ENCODE measurements at regions not wholly inside any gene's neighbourhood (a gene's known extent, or its start where the extent isn't known, plus 50 kb on each side); places are given as distances from the start of the nearest gene placed in this dataset.
"Not testable (repeated sequence)": the region's sequence is repeated elsewhere in the genome, so short reads cannot be mapped to it uniquely, and the experiment has no call there.

DNA sequence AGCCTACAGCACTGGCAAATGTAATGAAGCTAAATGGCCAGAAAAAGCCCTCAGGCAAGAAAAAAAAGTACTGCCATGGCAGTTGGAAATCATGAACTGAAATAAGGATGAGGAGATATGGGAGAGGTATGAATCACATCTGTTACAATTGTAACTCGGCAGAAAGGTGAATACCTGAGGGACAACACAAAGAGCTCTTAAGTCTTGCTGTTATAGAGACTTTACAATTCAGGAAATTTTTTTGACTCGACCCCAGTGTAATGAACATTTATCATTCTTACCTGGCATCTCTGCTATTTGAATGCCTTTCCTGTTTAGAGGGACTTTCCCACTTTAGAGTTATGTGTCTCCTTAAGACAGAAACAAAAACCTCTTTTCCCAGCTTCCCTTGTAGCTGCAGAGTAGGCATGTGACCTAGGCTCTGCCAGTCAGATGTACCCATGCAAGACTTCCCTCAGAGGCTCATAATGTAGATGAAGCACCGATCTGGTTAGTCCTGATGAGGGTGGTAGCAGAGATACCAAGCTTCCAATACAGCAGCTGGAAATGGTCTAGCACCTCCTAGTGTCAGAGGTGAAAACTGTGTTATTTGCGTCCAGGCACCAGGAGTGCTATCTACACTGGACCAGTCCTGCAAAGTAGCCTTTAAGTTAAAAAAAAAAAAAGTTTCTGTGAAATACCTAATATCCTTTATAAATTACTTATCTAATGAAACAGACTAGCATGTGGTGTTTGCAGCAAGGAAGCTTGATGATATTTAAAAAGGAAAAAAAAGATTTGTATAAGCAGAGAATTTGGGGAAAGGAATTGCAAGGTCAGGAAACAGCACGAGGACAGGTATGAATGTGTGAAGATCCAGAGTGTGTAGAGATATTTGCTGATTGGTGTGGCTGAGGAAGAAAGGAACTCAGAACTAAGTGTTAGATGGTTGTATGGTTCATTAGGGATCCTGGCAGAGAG, 146.9 kb upstream of the SLC1A3 start:
- FAIRE-seq (no peak), DNase-seq (ENCODE audit: low spot score in 2 of 2) (no peak)

DNA sequence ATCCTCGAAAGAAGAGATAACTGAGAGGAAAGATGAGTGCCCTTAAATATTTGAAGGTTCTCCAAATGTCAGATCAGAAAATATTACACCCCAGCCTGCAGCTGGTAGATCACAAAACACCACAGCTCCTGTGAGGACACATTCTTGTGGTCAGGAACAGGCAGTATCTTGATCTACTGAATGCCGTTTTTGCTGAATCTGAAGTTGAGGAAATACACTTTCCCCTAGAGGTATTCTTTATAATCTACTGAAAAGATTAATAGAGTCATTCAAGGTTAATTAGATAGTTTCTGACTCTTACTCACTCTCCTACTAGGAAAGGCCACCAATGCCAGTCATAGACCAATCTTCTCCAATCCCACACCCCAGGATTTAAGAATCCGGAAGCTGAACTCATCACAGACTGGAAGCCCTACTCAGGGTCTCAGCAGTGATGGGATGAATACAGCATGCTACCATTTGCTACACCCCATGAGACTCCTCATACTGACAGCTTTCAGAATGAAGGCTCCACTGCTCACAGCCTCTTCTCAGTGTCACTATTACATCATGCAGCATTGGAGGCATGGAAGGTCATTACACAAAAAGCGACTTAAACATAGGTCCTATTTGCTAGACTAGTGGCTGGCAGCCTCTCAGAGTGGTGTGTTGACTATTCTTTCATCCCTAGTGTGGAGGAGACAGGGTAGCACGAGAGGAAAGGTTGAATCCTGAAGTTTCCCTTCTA, 143.9 kb upstream of the SLC1A3 start:
- FAIRE-seq (no peak), DNase-seq (ENCODE audit: low spot score in 2 of 2) (no peak)

DNA sequence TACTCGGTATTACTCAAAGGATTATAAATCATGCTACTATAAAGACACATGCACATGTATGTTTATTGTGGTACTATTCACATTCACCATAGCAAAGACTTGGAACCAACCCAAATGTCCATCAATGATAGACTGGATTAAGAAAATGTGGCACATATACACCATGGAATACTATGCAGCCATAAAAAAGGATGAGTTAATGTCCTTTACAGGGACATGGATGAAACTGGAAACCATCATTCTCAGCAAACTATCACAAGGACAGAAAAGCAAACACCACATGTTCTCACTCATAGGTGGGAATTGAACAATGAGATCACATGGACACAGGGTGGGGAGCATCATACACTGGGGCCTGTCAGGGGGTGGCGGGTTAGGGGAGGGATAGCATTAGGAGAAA, 130.5 kb upstream of the SLC1A3 start:
- not testable (repeated sequence) for FAIRE-seq; DNase-seq (ENCODE audit: low spot score in 2 of 2)

DNA sequence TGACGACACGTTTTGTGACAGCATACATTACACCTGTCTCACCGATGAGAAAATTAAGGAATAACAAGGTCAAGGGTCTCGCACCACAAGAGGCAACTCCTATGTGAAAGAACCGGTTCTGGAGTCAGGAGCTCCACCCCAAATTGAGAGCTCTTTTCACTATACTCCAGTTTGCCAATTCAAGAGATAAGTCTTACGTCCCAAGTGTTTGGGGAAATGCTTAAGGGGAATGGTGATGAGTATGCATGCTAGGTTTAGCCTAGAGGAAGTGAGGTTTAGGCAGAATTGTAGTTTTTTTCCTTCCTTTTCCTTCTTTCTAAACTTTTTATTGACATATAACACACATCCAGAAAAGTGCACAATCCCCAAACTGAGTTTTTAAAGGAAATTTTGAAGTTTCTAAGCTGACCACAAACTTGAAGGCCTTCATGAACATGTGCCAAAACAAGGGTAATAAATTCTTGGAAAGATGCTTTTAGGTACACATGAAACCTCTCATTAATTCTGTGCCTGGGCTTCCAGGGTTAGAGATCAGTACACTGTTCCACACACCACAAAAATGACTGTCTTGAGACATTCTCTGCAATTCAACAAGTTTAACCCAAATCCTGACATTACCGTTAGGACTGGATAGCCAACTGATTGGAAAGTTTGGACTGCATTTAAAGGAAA, 127.6 kb upstream of the SLC1A3 start:
- FAIRE-seq: no peak
- no peak for DNase-seq (ENCODE audit: low spot score in 2 of 2)

DNA sequence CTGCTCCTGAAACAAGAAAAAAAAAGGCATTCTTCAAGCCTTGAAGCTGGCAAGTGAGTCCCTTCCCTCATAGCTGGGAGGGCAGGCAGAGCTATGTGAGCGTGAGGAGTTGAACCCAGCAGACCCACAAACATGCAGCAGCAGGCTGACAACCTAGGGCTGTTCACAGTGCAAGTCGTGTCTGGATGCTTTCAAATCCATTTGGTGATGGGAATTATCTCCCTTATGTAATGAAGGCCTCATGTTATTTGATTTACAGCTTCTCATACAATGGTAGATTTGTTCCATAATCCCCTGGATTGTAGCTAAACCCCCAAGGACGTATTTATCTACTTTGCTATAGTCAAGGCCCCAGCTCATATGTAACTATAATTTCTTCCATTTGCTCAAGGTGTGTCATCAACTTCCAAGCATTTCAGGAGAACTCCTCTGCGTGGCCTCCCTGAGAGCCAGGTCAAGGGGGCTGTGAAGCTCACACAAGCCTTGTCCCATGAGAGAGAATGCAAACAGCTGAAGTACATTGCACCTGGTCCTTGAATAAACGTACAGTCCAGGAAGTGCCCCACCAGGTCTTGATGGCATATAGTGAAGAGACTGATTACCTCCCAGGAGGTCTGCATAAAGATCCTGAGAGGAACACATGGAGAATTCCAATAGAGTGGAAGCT, 124.8 kb upstream of the SLC1A3 start:
- DNase-seq (ENCODE audit: low spot score in 2 of 2) (no peak), FAIRE-seq (no peak)

DNA sequence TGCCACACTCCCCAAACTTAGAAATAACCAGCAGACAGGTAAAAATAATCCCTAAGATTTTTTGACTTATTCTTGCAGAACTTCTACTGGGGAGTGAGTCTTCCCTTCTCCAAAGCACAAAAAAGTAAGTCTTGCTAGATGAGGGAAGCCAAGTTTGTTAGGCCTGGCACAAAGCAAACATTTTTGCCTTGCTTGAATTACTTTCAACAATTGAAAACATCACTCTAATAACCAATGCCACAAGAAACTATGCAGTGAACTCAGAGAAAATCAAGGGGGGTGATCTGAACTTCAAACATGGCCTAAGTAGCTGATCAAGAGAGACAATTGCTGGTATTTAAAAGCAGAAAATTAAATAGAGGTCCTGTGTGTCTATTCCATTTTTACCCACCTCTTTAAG, 123.6 kb upstream of the SLC1A3 start:
- DNase-seq (ENCODE audit: low spot score in 2 of 2) (no peak), FAIRE-seq (no peak)

DNA sequence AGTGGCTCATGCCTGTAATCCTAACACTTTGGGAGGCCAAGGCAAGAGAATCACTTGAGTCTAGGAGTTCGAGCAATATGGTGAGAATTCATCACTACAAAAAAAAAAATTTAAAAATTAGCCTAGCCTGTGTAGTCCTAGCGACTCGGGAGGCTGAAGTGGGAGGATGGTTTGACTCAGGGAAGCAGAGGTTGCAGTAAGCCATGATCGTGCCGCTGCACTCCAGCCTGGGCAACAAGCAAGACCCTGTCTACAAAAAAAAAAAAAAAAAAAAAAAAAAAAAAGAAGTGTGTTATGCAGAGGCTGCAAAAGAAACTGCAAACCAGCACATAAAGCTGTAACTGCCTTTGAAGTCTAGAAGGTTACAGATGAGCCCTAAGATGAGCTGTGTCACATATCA, 116.9 kb upstream of the SLC1A3 start:
- FAIRE-seq (no peak), DNase-seq (ENCODE audit: low spot score in 2 of 2) (no peak)

DNA sequence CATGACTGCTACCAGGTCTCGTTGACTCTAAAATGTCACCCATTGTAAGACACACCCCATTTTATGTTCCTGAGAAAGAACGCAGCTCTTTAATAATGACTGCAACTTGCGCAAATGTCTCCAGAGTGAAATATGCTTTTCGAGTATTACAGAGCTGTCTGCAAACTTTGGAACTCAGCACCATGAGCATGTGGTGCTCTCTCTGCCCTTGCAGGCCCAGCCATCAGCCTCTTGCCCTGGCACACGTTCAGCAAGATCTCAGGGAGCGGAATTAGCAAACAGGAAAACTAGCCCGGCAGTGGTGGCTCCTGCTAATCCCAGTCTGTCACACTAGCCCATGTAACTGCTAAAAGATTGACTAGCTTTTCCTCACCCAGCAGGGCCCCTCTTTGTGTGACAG, 114.5 kb upstream of the SLC1A3 start:
- FAIRE-seq (no peak), DNase-seq (ENCODE audit: low spot score in 2 of 2) (no peak)

DNA sequence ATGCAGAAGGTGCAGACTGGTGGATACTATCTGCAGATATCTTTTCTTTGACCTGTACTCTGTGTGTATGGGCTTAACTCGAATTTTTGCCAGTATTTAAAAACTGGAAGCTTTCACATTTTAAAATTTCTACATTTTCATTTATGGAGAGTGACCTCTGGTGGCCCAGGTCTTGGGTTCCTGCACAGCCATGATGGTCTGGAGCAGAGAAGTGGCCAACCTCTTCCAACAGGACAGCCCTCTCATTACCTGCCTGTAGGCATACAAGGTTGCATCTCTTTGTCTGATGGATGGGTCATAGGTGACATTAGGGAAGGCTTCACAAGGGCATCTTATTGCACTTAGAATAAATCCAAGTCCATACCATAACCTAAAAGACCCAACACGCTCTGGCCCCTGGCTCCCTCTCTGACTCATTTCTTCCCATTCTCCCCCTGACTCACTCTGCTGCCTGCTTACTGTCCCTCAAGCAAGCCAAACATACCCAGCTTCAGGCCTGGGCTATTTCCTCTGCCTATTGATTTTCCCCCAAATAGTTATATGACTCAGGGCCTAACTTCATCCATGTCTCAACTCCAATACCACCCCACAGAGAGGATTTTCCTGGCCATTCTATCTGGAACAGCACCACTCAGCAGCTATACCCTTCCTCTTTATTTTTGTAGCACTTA, 113.3 kb upstream of the SLC1A3 start:
- FAIRE-seq: no peak
- DNase-seq (ENCODE audit: low spot score in 2 of 2): no peak

DNA sequence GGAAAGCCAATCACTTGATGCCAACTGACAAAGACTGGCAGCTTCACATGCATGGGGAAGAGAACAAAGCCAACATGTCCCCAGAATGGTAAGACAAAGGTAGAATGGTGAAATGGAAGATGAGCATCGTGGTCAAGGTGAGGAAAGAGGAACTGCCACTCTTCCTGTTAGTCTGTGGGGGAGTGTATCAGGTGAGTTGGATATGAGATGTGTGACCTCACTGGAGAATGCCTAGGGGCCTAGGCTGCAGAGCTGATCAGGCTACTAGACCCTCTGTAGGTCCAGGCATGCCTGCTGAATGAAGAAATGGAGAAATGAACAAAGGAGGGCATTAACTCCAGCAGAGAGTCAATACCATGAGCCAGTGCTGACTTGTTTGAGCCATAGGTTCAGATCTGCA, 112.4 kb upstream of the SLC1A3 start:
- FAIRE-seq: no peak
- no peak for DNase-seq (ENCODE audit: low spot score in 2 of 2)

DNA sequence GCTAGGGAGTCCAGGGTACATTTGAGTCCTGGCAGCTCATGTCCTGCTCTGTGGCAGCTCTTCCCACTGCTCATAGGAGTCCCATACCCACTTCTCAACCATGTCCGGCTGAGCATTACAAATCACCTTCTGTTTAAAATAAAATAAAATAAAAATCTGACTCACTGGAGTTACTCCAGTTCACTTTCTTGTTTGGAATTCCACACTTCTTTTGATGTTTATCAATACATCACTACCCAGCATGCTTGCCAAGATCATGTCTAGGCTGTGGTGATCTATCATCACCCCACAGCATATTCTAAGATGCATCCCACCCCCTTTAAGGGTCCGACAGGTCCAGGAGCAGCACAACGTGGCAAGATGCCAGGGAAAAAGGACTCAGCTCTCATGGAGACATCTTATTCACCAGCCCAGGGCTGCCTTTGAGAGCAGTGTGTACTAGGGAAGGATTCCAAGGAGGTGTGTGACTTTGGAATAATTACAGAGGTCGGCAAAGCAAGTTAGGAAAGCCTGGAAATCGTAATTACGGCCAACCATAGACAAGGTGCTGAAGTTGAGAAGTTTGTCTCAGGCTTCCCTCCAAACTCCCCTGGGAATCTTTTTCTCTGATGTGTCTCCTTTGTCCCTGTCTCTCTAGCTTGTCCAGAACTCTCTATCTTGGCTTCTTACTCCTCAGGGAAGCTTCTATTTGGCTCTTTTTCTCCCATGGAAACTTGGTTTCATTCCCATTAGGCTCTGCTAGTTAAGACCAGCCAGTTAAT, 111.4 kb upstream of the SLC1A3 start:
- DNase-seq (ENCODE audit: low spot score in 2 of 2) (no peak), FAIRE-seq (no peak)

DNA sequence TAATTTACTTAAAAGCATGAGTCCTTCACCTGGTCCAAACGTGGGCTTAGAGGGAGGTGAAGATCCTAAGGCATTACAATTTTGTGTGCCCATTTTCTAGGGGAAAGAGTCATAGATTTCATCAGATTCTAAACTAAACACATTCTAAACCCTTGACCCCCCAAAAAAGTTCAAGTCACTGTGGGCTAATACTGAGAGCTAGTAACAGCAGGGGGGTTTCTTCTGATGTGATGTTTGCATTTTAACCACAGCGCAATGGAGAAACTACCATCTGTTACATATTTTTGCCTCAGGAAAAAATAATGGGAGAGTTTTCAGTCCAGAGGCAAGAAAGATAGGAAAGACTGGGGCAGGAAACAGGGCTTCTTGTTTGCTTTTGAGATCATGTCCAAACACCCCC, 110.8 kb upstream of the SLC1A3 start:
- no peak for FAIRE-seq

DNA sequence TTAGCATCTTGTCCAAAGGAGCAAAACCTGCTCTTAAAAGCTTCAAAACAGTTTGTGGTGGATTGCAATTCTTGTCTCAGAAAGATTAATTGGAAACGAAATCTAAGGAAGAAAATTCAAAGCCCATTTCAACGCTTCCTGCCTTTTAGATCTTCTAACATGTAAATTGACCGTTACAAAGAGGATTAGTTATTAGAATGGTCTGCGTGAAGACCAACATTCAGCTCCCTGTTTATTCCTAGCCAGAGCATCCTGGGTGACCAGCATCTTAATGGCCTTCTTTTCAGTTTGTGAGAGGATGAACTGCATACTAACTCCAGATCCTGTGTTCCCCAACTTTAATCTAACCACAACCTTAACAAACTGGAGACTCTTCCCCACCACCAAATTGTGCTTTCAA, 109.9 kb upstream of the SLC1A3 start:
- FAIRE-seq (no peak), DNase-seq (ENCODE audit: low spot score in 2 of 2) (no peak)

More for the DNA sequence above, 110.8 kb upstream of the SLC1A3 start:
- DNase-seq (ENCODE audit: low spot score in 2 of 2): no peak

DNA sequence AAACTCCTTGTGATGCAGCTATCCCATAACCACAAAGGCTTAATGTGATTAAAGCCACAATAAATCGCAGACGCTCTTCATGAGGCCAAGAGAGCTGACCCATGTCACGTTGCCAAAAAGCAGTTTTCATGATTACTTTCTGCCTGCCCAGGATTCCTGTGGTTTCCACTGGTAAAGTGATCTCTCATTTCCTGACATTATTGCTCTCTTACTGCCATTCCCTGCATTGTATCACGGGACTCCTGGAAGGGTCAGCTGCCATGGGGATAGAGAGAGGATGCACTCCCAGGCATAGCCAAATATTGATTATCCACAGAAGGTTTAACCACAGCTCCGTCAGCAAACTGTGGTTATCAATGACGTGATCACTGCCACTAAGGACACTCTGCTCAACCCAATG, 103.8 kb upstream of the SLC1A3 start:
- FAIRE-seq (no peak), DNase-seq (ENCODE audit: low spot score in 2 of 2) (no peak)

DNA sequence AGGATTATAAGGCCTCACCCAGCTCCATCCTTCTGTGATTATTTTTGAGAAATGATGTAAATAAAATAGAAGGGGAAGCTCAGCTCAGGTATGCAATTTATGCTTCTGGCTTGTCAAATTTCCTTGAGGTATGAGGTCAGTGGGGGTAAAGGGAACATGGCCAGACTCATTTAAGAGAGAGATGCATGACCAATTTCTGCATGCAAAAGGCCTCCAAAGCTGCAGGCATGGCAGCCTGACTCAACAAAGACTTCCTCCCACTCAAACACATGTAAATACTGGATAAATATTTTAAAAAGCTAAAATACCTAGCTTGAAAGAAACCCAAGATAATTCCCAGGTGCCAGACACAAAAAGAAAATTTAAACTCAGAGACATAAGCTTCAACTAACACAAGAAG, 101.4 kb upstream of the SLC1A3 start:
- FAIRE-seq: no peak

DNA sequence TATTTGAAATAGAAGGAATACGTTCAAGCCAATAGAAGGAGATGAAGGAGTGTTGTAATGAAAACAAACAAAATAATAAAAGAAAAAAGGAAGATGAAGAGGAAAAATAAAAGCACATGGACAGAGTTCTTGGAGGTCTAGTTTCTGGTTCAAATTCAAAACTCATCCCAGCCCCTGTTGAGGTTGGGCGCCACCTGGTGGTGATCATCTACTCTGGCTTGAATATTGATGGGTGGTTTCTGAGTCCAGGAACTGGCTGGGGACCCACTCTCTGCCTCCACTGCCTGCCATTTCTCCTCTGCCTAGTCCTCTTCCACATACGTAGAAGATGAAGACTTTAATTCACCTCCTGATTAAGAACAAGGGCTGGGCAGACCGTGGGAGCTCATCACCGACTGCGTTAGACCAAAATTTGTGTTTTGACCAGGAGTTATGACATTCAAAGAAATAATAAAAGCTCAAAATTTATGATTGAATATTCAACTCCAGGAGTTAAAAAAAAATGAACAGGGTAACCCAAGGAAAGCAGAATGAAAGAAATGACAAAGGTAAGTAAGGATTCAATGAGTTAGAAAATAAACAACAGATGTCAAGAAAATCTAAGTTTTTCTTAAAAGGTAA, 99.0 kb upstream of the SLC1A3 start:
- peak; percentile 11 to 36 for DNase-seq (ENCODE audit: low spot score in 2 of 2)
- peak; percentile 37 for FAIRE-seq

More for the DNA sequence above, 101.4 kb upstream of the SLC1A3 start:
- no peak for DNase-seq (ENCODE audit: low spot score in 2 of 2)

DNA sequence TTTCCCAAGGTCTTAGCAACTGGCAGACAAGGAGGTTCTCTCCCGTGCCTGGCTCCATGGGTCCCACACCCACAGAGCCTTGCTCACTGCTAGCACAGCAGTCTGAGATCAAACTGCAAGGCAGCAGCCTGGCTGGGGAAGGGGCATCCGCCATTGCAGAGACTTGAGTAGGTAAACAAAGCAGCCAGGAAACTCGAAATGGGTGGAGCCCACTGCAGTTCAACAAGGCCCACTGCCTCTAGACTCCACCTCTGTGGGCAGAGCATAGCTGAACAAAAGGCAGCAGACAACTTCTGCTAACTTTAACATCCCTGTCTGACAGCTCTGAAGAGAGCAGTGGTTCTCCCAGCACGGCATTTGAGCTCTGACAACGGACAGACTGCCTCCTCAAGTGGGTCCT, 98.1 kb upstream of the SLC1A3 start:
- DNase-seq (ENCODE audit: low spot score in 2 of 2); FAIRE-seq: not testable (repeated sequence)

DNA sequence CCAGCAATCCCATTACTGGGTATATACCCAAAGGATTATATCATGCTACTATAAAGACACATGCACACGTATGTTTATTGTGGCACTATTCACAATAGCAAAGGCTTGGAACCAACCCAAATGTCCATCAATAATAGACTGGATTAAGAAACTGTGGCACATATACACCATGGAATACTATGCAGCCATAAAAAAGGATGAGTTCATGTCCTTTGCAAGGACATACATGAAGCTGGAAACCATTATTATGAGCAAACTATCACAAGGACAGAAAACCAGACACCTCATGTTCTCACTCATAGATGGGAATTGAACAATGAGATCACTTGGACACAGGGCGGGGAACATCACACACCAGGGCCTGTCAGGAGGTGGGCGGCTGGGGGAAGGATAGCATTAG, 92.8 kb upstream of the SLC1A3 start:
- FAIRE-seq; DNase-seq (ENCODE audit: low spot score in 2 of 2): not testable (repeated sequence)

DNA sequence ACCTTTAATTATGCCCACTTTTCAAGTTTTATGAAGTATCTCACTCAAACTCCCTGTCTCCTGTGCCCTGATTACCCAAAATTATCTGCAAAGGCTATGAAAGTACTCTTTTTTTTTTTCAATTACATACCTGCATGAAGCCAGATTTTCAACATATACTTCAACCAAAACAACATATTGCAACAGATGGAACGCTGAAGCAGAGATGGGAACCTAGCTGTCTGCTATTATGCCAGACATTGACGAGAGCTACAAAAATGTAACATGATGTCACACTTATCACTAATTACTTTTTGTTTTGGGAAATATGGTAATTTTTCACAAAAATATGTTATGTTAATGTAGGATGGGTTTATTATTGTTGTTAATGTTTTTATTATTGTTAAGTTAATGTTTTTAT, 86.5 kb upstream of the SLC1A3 start:
- FAIRE-seq (no peak), DNase-seq (ENCODE audit: low spot score in 2 of 2) (no peak)

All from frontal cortex (tissue), 3 donors.